Fibroblast of pulmonary artery (primary cell): ENCODE measurements at regions not wholly inside any gene's neighbourhood (a gene's known extent, or its start where the extent isn't known, plus 50 kb on each side); places are given as distances from the start of the nearest gene placed in this dataset.
"Not testable (repeated sequence)": the region's sequence is repeated elsewhere in the genome, so short reads cannot be mapped to it uniquely, and the experiment has no call there.

ENCODE experiments used
- DNase-seq: peaks from one replicate; pipeline ENCODE4 v3.0.0-alpha.2; 2010; ENCODE audit warnings: low read depth
- H3K4me3 ChIP-seq: replicated peaks from 2 replicates; pipeline ENCODE4 v1.5.1; 2011; ENCODE audit warnings: low read depth, mild to moderate bottlenecking, control low read depth, low read length, moderate library complexity

DNA sequence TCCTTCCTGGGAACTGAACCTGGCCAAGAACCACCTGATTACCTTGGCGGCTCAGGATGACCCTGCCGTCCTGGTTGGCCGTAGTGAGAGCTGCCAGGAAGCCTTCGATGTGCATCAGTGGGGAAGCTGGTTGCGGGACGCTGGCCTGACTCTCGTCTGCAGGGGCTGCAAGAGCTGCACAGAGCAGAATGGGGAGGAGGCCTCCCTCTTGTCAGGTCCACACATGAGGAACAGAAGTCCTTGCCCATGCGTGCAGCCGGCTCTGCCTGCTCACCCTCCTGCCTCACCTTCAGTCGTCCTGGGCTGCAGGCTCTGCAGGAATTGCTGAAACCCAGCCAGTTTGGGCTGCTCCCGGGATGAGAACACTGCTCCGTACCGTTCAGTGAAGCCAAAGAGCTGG, 182.3 kb downstream of the KLRB1 start:
- not testable (repeated sequence) for H3K4me3 ChIP-seq, DNase-seq

DNA sequence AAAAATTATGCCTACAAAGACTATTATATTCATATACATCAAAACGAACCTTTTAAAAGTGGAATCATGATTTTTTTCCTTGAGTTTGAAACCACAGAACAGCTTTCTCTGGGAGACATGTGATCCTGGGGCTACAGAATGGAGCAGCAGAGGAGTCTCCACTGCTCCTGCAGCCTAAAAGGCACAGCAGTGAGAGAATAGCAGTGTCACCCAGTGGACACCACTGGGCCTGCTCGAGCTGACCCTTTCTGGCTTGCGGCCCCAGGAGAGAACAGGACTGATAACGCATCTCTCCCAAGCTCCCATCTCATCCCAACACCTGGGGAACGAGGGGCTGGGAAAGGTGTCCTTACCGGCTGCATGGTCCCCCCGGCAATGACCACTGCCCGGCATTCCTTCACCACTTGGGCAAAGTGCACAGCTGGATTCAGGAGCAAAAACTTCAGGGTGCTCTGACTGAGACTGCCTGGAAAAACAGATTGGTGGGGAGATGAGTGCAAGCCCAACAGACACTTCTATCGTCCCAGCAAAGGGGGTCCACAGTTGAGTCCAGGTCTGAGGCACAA, 183.5 kb downstream of the KLRB1 start:
- DNase-seq, H3K4me3 ChIP-seq: not testable (repeated sequence)

DNA sequence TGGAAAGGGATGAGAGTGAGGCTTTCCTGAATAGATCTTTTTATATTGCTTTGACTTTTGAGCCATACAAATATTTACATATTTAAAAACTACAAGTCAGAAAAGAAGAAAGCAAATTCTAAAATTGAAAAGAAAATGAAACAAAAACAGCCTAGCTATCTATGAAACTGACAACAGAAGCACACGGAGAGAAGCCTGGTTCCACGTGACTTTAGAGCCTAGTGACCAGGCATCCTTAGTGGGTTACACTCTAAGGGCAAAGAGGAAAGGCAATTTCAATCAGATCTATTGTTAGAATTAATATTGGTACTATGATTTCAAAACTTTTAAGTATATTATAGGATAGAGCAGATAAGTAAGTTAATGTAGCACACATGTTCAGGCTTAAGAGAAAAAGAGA, 185.0 kb downstream of the KLRB1 start:
- not testable (repeated sequence) for DNase-seq, H3K4me3 ChIP-seq

DNA sequence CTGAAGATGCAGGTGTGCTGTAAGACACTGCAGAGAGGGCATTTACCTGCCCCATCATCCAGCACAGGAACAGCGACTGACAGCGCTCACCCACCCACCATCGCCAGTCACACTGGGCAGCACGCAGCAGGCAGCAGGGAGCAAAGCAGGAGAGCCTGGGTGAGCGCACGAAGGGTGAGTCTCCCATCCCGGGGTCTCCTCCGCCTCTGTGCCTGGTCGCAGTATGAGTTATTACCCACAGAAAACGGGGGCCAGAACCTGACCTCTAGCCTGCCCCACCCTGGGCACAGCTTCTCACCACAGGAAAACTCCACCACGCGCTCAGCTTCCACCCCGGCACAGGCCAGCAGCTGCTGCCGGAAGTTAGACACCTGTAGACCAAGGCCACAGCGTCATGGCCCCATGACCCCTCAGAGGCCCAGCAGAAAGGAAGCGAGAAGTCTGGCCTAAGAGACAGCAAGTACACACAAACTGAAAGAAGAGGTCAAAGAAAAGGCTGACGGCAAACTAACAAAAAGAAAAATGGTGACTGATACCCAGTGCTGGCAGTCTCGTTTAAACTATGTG, 186.1 kb downstream of the KLRB1 start:
- H3K4me3 ChIP-seq, DNase-seq: not testable (repeated sequence)

DNA sequence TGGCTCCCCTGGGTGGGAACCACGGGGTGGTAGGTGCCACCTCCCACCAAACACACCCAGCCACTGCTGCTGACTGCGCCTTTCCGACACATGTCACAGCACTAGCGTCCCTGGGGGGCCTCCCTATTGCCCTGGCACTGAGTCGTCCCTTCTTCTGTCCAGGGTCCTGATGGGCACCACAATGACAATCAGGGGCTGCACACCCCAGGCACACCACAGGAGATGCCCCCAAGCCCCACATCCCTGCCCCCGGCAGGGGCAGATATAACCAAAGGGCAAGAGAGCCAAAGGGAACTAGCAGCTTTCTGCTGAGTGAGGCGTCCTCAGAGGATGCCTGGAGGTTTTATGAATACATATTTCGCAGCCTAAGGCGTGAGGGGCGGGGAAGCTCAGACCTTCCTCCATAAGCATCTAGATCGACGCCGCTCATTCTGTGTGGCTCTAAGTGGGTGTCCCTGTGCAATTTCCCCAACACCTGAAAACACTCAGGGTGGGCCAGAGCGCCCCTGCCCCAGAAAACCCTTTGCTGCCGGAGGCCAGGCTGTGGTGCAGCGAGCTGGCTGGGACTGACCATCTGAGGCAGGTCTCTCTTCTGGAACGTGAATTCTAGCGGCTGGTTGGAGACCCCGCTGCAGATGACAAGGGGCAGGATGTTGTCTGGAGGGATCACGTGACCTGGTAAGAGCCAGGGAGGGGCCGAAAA, 186.7 kb downstream of the KLRB1 start:
- not testable (repeated sequence) for DNase-seq, H3K4me3 ChIP-seq

DNA sequence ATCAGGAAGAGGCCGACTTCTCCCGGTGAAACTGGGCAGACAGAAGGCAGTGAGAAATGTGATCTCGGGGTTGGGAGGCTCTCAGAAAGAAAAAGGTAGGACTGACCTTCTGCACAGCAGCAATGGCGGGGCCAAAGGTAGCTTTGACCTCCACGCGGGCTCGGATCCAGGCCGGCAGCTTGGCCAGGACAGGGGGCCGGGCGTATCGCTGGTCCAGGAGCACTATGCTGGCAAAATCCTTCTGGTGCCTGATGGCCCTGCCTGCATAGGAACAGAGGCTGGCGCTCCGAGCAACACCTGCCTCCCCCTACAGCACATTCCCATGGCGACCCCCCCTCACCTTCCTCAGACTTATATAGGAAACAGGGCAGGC, 189.1 kb downstream of the KLRB1 start:
- not testable (repeated sequence) for DNase-seq, H3K4me3 ChIP-seq

DNA sequence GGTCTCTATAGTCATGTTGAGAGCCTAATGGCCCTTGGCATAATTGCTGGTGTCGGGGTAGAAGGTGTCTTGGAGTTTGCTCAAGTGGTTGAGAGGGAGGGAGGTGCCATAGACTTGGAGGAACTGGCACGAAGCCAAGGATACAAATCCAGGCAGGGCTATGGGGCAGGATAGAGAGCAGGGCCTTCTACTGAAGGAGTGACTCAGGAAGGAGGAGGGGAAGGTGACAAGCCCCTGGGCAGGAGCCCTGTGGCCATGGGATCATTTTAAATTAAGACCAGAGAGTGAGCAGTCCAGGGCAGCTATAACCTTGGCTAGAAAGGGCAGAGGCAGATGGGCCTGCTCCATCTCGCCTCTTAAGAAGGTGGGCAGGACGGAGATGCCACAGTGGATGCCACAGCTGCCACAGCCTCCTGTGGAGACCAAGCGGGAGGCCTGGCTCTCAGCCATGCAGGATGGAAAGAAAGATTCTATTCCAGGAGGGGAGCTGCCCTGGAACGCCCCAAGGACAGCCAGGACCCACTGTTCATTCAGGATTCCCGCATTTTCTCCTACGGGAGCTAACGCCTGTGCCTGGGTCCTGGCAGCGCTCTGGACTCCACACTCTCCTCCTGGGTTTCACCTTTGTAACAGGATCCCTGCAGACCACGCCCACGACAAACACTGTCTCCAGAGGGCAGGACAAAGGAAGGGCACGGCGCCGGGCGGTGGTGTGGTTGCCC, 189.6 kb downstream of the KLRB1 start:
- not testable (repeated sequence) for H3K4me3 ChIP-seq

DNA sequence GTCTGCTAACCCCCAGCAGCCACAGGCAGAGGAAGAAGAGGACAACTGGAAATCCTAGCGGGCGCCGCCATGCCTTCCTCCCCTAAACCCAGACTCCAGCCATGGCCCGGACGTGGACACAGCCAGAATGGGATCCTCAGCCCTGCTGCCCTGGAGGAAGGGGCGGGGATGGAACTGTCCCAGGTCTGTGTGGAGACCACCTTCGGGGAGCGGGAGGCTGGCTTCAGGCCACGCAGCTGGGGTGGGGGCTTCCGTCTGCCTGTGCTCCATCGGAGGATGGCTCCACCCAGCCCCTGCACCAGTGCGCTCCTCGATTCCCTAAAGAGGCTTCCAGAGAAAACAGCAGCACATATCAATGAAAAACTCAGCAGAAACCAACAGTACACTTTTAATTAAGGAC, 190.4 kb downstream of the KLRB1 start:
- DNase-seq, H3K4me3 ChIP-seq: not testable (repeated sequence)

More for the DNA sequence above, 189.6 kb downstream of the KLRB1 start:
- not testable (repeated sequence) for DNase-seq

DNA sequence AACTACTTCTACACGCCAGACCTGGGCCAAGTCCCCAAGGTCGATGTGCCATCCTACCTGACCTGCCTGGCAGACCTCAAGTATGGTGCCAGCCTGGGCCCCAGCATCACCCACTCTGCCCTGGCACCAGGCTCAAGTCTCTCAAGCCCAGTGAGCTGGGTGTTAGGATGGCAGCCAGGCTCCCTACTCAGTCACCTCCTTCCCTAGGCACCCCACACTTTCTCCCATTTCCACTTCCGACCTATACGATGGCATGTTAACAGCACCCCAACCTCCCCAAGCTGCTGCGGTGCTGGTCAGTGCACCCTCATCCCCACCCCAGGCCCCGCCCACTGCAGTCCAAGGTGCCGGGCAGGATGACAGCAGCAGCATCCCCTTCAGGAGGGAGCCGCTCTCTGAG, 191.4 kb downstream of the KLRB1 start:
- not testable (repeated sequence) for DNase-seq, H3K4me3 ChIP-seq

DNA sequence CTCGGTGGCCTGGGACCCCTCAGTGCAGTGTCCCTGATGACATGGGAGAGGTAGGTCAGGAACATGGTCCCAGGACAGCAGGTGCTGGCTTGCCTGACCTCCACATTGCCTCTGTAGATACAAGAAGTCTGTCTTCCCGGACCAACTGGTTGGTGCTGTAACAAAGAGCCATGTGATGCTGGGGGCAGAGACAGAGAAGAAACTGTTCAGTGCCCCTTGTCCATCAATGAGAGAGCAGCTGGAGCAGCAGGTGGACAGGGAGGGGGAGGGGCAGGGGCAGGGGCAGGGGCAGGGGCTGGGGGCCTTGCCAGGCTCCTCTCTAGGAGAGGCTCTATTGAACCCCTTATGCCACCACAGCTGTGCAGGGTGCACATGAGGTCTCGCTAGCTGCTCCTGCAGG, 191.8 kb downstream of the KLRB1 start:
- H3K4me3 ChIP-seq, DNase-seq: not testable (repeated sequence)

DNA sequence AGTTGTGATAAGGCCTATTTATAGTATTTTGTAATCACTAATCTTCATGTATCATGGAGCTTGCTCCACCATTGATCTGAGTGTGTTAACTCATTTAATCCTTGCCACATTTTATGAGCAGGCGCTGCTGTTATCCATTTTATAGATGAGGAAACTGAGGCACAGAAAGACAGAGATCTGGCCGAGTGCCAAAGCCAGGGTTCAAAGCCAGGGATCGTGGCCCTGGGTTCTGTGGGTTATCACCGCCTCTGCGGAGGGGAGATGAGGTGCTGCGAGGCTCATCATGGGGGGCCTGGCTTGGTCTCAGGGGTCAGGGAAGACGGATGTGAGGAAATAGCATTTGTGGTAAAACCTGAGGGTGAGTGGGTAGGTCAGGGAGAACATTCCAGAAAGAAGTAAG, 193.9 kb downstream of the KLRB1 start:
- DNase-seq, H3K4me3 ChIP-seq: not testable (repeated sequence)

DNA sequence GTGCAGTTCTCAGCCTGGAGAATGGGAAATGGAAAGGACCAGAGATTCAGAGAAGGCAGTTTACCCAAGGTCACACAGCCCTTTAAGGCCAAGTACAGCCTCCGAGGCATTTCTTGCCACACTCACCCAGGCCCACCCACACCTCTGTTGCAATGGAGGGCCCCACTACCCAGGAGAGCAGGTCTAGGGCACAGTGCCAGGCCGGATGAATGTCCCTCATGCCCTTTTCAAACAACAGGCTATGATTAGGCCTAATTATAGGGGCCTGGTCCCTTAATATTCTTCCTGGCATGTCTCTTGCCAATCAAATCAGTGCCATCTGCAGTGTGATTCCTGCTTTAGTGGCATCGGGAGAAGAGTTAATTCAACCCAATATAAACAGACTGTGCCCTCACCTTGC, 195.3 kb downstream of the KLRB1 start:
- H3K4me3 ChIP-seq, DNase-seq: not testable (repeated sequence)

DNA sequence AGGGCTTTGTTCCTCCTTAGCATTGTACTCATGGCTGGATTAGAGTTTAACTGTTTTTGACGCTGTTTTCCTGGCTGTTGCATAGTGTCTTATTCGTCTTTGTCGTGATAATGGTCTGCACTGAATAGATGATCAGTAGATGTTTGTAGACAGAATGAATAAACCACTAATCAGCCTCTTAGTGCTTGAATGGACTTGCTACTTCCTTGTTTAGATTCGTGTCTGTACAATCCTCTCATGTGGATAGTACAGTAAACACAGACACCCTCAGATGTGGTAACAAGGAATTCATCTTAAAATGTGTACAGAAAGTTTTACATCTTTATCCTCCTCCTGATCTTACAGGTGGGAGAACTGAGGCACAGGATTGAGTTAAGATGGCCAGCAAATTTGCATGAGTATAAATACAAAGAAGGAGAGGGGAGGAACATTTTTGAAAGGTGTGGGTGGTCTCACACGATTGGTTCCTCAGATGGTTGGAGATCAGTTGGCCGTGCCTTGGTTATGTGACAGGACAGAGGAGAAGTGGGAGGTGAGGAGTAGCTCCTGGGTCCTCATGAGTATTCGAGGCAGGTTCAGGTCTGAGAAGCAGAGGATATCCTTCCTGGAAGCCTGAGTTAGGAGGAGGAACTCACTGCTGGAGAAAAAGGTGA, 196.0 kb downstream of the KLRB1 start:
- DNase-seq, H3K4me3 ChIP-seq: not testable (repeated sequence)

DNA sequence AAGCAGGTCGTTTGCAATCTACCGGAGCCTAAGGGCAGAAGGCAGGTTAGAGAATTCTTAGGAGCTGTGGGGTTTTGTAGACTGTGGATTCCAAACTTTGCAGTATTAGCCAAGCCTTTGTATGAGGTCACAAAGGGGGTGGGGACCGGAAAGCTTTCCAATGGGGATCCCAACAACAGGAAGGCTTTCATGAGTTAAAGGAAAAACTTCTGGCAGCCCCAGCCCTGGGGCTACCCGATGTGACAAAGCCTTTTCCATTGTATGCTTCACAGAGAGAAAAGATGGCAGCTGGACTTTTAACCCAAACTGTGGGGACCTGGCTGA, 199.2 kb upstream of the PZP start:
- H3K4me3 ChIP-seq, DNase-seq: not testable (repeated sequence)
